NT2/D1 (cell line): ENCODE measurements at regions not wholly inside any gene's neighbourhood (a gene's known extent, or its start where the extent isn't known, plus 50 kb on each side); places are given as distances from the start of the nearest gene placed in this dataset.

Experiments used
- YY1 ChIP-seq: IDR thresholded peaks from 2 replicates; pipeline ENCODE4 v1.6.1; 2011; ENCODE audit not compliant: insufficient read length, insufficient read depth
- ZNF274 ChIP-seq: IDR thresholded peaks from 2 replicates; pipeline ENCODE4 v1.6.1; 2011; ENCODE audit warnings: mild to moderate bottlenecking, low read depth, low read length

DNA sequence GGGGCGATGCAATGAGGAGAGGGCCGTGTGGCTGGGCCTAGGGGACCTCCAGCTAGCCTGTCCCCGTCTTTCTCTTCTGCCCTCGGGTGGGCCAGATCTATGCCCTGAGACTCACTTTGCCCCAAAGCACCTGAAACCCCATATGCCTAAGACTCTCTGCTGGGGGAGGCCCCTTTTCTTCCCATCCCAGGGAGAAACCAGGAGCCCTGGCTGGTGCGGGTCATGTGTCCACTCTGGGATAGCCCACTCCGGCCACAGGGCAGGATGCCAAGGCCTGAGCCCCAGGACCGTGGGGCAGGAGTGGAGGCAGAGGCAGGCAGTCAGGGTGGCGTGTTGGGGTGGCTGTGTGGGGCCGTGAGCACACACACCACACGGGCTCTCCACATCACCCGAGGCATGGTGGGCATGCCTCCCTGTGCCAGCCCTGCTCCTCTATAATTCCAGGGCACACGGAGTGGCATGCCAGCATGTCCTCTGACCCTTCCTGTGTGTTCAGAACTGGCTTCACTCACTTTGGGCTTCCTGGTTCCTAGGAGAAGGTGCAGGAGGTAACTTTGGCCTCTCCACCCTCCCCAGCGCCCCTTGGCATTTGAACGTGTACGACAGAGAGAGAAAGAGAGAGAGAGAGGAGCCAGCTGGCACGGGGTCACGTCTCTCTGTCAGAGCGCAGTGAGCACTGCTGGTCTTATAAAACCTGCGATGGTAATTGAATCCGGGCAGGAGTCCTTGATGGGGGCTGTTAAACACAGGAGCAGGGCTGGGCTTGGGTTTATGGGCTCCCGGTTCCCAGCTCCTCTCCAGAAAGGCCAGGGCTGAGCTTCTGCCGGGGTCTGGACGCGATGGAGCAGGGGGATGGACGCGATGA lies 144.2 kb downstream of the KIF26A start:
- TF ChIP-seq YY1 (no peak), ZNF274 (no peak)
